Loucy (cell line): ENCODE measurements at regions not wholly inside any gene's neighbourhood (a gene's known extent, or its start where the extent isn't known, plus 50 kb on each side); places are given as distances from the start of the nearest gene placed in this dataset.

Experiments
- H2AFZ ChIP-seq: fragments of 200-600 bp; sonication (generic); 2 replicates; pipeline ENCODE4 v1.6.0; 2016; ENCODE audit warnings: antibody characterized with exemption, mild to moderate bottlenecking, low read length, moderate library complexity
- H3F3A ChIP-seq: fragments of 200-600 bp; 2 replicates; pipeline ENCODE4 v1.6.0; 2016; ENCODE audit warnings: antibody characterized with exemption, low read depth, mild to moderate bottlenecking
- H3K27me3 ChIP-seq: fragments of 200-600 bp; sonication (generic); 2 replicates; pipeline ENCODE4 v1.6.1; 2014; ENCODE audit warnings: low read length, mild to moderate bottlenecking; ENCODE audit not compliant: insufficient read depth, poor library complexity, severe bottlenecking
- H3K36me3 ChIP-seq: fragments of 200-600 bp; sonication (generic); 2 replicates; pipeline ENCODE4 v1.6.1; 2016; ENCODE audit warnings: low read length; ENCODE audit not compliant: insufficient read depth
- H3K4me1 ChIP-seq: fragments of 200-600 bp; sonication (generic); 2 replicates; pipeline ENCODE4 v1.5.1; 2014; ENCODE audit warnings: low read length, mild to moderate bottlenecking; ENCODE audit not compliant: insufficient read depth, poor library complexity, severe bottlenecking
- H3K4me2 ChIP-seq: fragments of 200-600 bp; sonication (generic); 2 replicates; pipeline ENCODE4 v1.6.0; 2014; ENCODE audit warnings: antibody characterized with exemption, low read length, low read depth, mild to moderate bottlenecking; ENCODE audit not compliant: poor library complexity, severe bottlenecking
- H3K4me3 ChIP-seq: fragments of 200-600 bp; sonication (generic); 2 replicates; pipeline ENCODE4 v1.5.1; 2014; ENCODE audit warnings: low read length, mild to moderate bottlenecking, mixed read lengths; ENCODE audit not compliant: poor library complexity, severe bottlenecking
- H3K79me2 ChIP-seq: fragments of 200-600 bp; sonication (generic); 2 replicates; pipeline ENCODE4 v1.6.1; 2014; ENCODE audit warnings: low read length; ENCODE audit not compliant: insufficient read depth
- H3K9ac ChIP-seq: fragments of 200-600 bp; sonication (generic); 2 replicates; pipeline ENCODE4 v1.6.0; 2014; ENCODE audit warnings: mild to moderate bottlenecking, low read depth, low read length, moderate library complexity; ENCODE audit not compliant: poor library complexity, severe bottlenecking
- H3K9me2 ChIP-seq: fragments of 200-600 bp; sonication (generic); replicated peaks from 2 replicates; pipeline ENCODE4 v1.6.1; 2016; ENCODE audit warnings: low read depth, low read length, mixed read lengths
- H3K9me3 ChIP-seq: fragments of 200-600 bp; sonication (generic); 2 replicates; pipeline ENCODE4 v1.6.1; 2014; ENCODE audit warnings: mild to moderate bottlenecking, antibody characterized with exemption, low read length, low read depth; ENCODE audit not compliant: insufficient read depth
- H4K20me1 ChIP-seq: fragments of 200-600 bp; sonication (generic); 2 replicates; pipeline ENCODE4 v1.6.0; 2014; ENCODE audit warnings: antibody characterized with exemption, low read length, mild to moderate bottlenecking; ENCODE audit not compliant: insufficient read depth, poor library complexity, severe bottlenecking
- CTCF ChIP-seq: fragments of 200-600 bp; sonication (generic); conservative IDR thresholded peaks from 2 replicates; pipeline ENCODE4 v1.5.1; 2014; ENCODE audit warnings: mild to moderate bottlenecking, antibody characterized with exemption, low read length
- EZH2phosphoT487 ChIP-seq: fragments of 200-600 bp; IDR thresholded peaks from 2 replicates; pipeline ENCODE4 v1.6.1; 2018; ENCODE audit warnings: antibody characterized with exemption, mild to moderate bottlenecking, moderate library complexity, borderline replicate concordance

GRCh38 chr11:130675371-130675821, 227.0 kb downstream of the ADAMTS15 start:
- H3K4me2 ChIP-seq, result no peak overlapping the region
- H3K9me3 ChIP-seq, result peaks cover 2% of the 10 kb centered on the region; the same call in 1 of the 2 replicates
- H3F3A ChIP-seq, result no peaks in the 10 kb centered on the region
- H3K27me3 ChIP-seq, result no peaks in the 10 kb centered on the region
- TF ChIP-seq EZH2phosphoT487 (no peak), CTCF (no peak)
- no peaks in the 10 kb centered on the region for H3K4me1 ChIP-seq
- H4K20me1 ChIP-seq, result no peaks in the 10 kb centered on the region
- no peak overlapping the region for H3K4me3 ChIP-seq
- no peaks in the 10 kb centered on the region for H3K36me3 ChIP-seq
- no peak overlapping the region for H3K9ac ChIP-seq
- H2AFZ ChIP-seq, result no peak overlapping the region
- no peaks in the 10 kb centered on the region for H3K79me2 ChIP-seq
- no peaks in the 10 kb centered on the region for H3K9me2 ChIP-seq

GRCh38 chr11:130675917-130676316, 227.5 kb downstream of the ADAMTS15 start:
- Histone ChIP-seq H3K36me3 (no peaks in the 10 kb centered on the region), H3K4me3 (no peak overlapping the region), H3K9me3 (peaks cover 7% of the 10 kb centered on the region; the same call in 1 of the 2 replicates), H3K4me1 (no peaks in the 10 kb centered on the region), H2AFZ (no peak overlapping the region), H3K9ac (no peak overlapping the region), H3F3A (no peaks in the 10 kb centered on the region), H4K20me1 (no peaks in the 10 kb centered on the region), H3K27me3 (no peaks in the 10 kb centered on the region), H3K9me2 (no peaks in the 10 kb centered on the region), H3K4me2 (no peak overlapping the region), H3K79me2 (no peaks in the 10 kb centered on the region)
- TF ChIP-seq EZH2phosphoT487 (no peak), CTCF (no peak)

- no peaks in the 10 kb centered on the region for H3F3A ChIP-seq
- H3K4me2 ChIP-seq, result no peak overlapping the region
- H3K36me3 ChIP-seq, result no peaks in the 10 kb centered on the region
- H2AFZ ChIP-seq, result no peak overlapping the region
- no peaks in the 10 kb centered on the region for H4K20me1 ChIP-seq
- H3K79me2 ChIP-seq, result no peaks in the 10 kb centered on the region
- H3K9me3 ChIP-seq, result peaks cover 9% of the 10 kb centered on the region; the same call in 1 of the 2 replicates
- H3K4me3 ChIP-seq, result no peak overlapping the region
- no peaks in the 10 kb centered on the region for H3K27me3 ChIP-seq
- H3K9ac ChIP-seq, result no peak overlapping the region
- H3K4me1 ChIP-seq, result no peaks in the 10 kb centered on the region
- H3K9me2 ChIP-seq, result no peaks in the 10 kb centered on the region
- TF ChIP-seq CTCF, result no peak
- TF ChIP-seq EZH2phosphoT487, result no peak
Measured at GRCh38 chr11:130677486-130678153, 229.2 kb downstream of the ADAMTS15 start.
